ENCODE measurements at regions not wholly inside any gene's neighbourhood (a gene's known extent, or its start where the extent isn't known, plus 50 kb on each side); places are given as distances from the start of the nearest gene placed in this dataset.

DNA sequence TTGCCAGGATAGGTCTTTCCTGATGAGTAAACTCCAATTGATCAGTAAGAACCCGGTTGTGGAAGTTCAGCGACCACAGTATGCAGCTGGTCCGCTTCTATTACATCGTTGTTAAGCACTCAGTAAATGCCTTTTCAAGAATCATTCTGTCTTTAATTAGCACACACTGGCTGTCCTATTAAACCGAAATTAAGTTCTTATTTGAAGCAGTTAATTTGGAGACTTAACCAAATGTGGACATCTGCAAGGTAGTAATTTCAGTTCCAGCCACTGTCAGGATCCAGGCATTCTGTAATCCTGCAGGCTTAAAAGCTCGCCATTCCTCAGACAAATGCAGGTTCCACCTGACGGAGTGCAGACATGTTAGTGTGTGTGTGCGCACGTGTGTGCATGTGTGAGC is 254.6 kb downstream of the IRX2 start:
- DNase-seq (ENCODE audit: low spot score) (no peak), FAIRE-seq (no peak)

DNA sequence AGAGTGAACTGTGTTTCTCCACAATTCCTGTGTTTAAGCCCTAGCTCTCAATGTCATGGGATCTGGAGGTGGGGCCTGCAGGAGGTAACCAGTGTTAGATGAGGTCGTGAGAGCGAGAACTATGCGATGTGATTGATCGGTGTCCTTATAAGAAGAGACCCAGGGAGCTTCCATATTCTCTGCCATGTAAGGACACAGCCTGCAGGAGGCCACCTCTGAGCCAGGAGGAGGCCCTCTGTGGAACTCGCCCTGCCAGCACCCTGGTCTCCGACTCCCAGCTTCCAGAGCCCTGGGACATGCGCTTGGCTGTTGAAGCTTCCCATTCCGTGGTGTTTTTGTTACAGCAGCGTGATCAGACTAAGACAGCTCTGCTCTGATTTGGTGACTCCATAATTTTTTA is 255.4 kb downstream of the IRX2 start:
- DNase-seq (ENCODE audit: low spot score), result no peak
- no peak for FAIRE-seq

- FAIRE-seq, result no peak
- DNase-seq (ENCODE audit: low spot score), result no peak
Observed at GRCh38 chr5:2493356-2493755, 258.1 kb downstream of the IRX2 start.

DNA sequence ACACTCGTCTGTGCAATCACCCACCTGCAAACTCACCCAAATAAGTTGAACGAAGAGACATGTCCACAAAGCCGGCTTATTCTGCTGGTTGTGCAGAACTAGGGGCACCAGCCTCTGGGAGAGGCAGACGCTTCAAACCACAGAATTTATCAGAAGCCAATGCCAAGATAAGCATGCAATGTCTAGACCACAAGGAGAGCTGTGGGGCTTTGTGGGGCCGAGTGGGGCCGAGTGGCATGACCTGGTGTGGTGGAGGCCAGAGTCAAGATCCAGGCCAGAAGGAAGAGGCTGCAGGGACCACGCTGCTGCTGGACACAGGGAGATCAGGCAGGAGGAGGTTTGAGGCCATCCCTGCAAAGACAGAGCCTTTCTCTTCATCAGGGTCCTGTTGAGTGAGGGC is 259.0 kb downstream of the IRX2 start:
- FAIRE-seq (no peak), DNase-seq (ENCODE audit: low spot score) (no peak)

DNA sequence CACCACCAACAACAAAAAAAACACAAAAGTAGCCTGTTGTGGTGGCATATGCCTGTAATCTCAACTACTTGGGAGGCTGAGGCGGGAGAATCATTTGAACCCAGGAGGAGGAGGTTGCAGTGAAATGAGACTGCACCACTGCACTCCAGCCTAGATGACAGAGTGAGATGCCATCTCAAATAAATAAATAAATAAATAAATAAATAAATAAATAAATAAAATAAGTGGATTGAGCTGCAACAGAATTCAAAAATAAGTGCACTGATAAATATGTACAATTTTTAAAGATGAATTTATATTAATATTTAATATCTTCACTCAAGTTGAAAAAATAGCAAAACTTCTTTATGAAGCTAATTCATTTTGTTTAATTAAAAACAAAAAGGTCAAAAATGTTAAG is 259.6 kb downstream of the IRX2 start:
- no peak for DNase-seq (ENCODE audit: low spot score)
- no peak for FAIRE-seq

GRCh38 chr5:2489306-2489705 is 262.2 kb downstream of the IRX2 start:
- no peak for DNase-seq (ENCODE audit: low spot score)
- FAIRE-seq, result no peak

DNA sequence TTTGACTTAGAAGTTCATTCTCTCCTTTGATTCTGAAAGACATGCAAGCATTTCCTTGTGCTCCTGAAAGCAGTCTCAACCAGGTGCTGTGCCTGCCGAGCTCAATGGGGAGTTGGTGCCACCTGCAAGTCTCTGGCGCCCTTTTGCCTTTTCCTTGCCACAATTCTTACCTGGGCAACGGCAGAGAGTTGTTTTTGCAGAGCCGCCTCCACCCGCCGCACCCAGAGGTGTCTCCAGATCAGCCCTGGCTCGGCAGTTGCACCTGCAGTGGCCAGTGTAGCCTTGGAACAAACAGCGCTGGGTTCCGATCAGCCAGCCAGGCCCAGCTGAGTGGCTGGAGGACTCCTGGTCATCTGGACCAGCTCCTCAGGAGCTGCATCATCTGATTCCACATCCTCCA is 262.9 kb downstream of the IRX2 start:
- DNase-seq (ENCODE audit: low spot score), result no peak
- no peak for FAIRE-seq

DNA sequence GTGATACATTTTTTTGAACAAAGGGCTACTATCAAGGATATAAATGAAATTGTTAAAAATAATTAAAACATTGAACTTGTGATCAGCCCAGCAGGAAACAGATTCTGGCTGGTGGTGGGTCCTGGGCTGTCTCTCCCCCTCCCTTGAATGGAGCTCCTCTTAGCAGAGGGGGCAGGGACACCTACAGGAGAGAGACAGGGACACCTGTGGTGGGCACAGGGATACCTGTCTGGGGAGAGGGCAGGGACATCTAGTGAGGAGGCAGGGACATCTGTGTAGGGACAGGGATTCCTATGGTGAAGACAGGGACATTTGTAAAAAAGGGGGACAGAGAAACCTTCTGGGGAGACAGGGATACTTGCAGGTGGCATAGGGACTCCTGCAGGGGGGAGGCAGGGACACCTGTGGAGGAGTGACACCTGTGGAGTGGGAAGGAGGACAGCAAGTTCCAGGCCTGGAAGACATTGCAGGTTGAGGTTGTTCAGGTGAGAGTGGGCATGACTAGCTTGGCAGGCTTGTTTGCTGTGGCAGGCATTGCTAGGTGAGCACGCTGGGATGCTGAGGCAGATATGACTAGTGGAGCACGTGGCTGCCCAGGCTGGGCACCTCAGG is 264.2 kb downstream of the IRX2 start:
- FAIRE-seq (no peak), DNase-seq (ENCODE audit: low spot score) (no peak)

- DNase-seq (ENCODE audit: low spot score) (no peak), FAIRE-seq (no peak)
Observed at GRCh38 chr5:2486373-2486772, 265.1 kb downstream of the IRX2 start.

DNA sequence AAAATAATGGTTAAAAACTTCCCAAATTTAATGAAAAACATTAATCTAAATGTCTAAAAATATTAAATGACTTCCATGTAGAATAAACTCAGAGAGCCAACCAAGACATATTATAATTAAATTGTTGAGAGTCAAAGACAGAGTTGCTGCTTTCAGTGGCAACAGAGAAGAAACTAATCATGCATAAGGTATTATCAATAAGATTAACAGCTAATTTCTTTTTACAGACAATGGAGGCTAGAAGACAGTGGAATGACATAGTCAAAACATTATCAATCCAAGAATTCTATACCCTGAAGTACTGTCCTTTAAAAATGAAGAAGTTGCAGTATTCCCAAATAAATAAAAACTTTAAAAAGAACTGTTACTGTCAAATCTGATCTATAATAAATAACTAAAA is 268.7 kb downstream of the IRX2 start:
- DNase-seq (ENCODE audit: low spot score) (no peak), FAIRE-seq (no peak)

DNA sequence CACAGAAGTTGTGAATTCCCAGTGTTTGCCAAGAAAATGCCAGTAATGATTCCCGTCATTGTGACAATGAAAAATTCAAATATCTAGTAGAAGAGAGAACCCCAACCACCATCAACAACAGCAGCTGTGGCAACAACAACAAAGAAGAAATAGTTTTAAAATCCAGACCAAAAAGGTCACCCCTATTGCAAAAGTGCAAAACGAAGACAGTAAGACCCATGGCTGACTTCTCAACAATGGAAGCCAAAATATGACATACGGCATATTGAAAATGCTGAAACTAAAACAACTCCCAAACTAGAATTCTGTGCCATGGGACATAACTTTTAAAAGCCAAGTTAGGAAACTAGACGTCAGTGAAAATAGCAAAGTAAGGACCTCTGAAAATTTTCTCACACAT is 270.6 kb downstream of the IRX2 start:
- no peak for FAIRE-seq
- DNase-seq (ENCODE audit: low spot score), result no peak

- DNase-seq (ENCODE audit: low spot score), result no peak
- FAIRE-seq, result no peak
Observed at GRCh38 chr5:2475902-2476301, 275.6 kb downstream of the IRX2 start.

DNA sequence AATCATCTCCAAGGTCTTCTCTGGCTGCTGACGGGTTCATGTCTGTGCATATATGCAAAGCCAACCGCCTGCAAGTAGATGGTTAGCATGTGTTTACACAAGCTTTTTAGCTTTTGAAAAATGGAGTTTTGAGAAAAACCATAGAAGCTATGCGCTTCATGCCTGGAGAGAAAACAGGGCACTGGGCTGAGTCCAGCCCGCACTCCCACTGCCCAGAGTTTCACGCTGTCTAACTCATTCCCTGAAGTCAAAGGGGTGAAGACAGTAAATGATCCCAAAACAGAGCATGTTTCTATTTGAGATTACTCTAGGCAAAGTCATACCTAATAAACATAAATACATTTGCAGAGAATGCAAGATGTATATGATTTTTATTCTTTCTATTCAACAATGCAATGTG is 278.8 kb downstream of the IRX2 start:
- DNase-seq (ENCODE audit: low spot score) (no peak), FAIRE-seq (no peak)

DNA sequence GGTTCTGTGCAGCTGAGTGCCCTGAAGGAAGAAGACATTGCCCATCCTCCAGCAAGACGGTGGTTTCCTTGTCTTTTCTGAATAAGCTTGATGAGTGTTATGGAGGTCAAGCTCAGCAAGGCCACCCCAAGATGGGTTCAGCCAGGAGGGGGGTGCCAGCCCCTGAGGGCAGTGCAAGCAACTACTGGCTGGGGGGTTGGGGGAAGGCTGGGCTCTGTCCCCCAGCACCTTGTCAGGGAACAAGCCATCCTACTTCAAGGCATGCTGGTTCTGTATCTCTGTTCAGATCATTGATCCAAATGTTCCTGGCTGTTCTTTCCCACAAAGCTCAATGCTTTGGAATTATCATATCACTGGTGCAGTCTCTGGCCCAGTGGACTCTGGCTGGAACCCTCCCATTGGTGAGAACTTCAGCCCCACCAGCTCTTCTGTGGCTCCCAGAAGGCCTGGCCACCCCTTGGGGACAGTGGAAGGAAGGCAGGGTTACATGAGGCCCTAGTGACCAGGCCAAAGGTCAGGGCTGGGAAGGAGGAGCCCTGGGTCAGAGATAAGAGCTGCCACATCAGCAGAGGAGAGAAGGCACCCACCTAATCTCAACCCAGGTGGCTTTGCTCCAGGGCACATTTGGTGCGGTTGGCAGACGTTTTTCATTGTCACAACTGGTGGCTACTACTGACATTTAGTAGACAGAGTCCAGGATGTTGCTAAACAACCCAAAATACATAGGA is 280.2 kb downstream of the IRX2 start:
- no peak for DNase-seq (ENCODE audit: low spot score)
- FAIRE-seq, result no peak

GRCh38 chr5:2466966-2467365 is 284.5 kb downstream of the IRX2 start:
- FAIRE-seq (no peak), DNase-seq (ENCODE audit: low spot score) (no peak)

- DNase-seq (ENCODE audit: low spot score), result no peak
- no peak for FAIRE-seq
Observed at GRCh38 chr5:2465383-2465782, 286.1 kb downstream of the IRX2 start.

DNA sequence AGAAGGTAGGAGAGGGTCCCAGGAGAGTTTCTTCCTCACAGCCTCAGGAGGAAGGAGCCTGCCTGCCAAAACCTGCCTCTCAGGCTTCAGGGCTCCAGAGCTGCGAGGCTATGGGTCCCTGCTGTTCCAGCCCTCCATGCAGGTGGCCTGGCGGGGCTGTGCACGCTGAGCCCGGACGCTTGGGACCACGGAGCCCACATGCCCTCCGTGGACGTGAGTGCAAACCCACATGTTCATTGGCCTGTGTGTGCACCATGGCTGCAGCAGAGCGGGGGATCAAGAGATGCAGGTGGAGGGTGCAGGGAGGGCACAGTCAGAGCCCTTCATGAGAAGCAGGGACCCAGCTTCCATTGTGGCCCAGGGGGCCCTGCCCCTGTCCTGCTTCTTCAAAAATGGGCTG is 287.3 kb downstream of the IRX2 start:
- FAIRE-seq (no peak), DNase-seq (ENCODE audit: low spot score) (no peak)

GRCh38 chr5:2461701-2462691 is 289.5 kb downstream of the IRX2 start:
- FAIRE-seq (no peak), DNase-seq (ENCODE audit: low spot score) (no peak)

DNA sequence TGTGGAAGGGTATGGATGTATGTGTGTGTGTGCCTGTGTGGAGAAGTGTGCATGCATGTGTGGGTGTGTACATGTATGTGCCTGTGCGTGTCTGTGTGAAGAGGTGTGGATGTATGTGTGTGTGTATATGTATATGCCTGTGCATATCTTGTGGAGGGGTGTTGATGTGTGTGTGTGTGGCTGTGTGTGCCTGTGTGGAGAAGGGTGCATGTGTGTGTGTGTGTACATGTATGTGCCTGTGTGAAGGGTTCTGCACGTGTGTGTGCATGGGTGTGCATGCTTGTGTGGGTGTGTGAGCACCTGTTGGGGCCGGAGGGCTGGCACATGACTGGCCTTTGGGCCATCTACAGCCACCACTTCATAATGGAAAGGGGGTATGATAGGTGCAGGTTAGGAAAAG is 291.4 kb downstream of the IRX2 start:
- DNase-seq (ENCODE audit: low spot score), result no peak
- no peak for FAIRE-seq

DNA sequence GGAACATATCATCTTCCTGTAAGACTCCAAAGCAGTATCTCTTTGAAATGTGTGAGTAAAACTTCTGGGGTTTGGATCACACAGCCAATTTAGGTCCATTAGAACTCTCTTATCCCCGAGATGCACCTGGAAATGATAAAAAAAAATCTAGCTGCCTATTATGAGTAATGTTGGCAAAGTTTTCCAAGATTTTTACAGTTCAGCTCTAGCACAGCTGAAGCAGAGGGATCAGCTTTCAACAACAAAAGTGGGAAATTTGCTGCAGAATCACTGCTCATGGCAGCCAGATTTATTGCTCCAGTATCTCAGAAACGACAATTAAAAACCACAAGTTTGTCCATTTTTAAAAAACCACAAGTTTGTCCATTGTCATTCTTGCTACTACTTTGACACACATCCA is 292.2 kb downstream of the IRX2 start:
- no peak for DNase-seq (ENCODE audit: low spot score)
- no peak for FAIRE-seq

- no peak for DNase-seq (ENCODE audit: low spot score)
- no peak for FAIRE-seq
Observed at GRCh38 chr5:2455878-2456277, 295.6 kb downstream of the IRX2 start.

DNA sequence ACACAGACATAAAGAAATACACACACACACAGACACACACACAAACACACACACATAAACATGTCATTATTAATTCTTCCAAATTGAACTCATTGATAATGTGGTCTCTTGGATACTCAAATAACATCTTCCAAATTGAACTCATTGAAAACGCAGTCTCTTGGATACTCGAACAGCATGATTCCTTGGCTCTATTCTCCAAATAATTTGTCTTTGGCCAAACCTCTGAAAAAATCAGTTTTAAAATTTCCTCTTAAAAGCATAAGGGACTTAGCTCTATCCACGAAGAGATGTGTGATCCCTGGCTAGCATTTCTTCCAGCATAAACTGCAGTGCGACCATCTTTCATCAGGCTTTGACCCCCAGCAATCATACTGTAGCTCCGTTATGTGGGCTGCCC is 296.6 kb downstream of the IRX2 start:
- FAIRE-seq, result no peak
- no peak for DNase-seq (ENCODE audit: low spot score)

Data from RCC 7860 (cell line).